GM12801 (cell line): ENCODE measurements at regions not wholly inside any gene's neighbourhood (a gene's known extent, or its start where the extent isn't known, plus 50 kb on each side); places are given as distances from the start of the nearest gene placed in this dataset.

Experiments
- CTCF ChIP-seq: IDR thresholded peaks from one replicate; pipeline ENCODE4 v1.5.1; 2011; ENCODE audit warnings: control low read depth; ENCODE audit not compliant: insufficient read length; ENCODE audit errors: extremely low read depth

- TF ChIP-seq CTCF, result no peak
These were observed 292.0 kb upstream of the SLCO3A1 start for GRCh38 chr15:91561371-91562100.

GRCh38 chr15:91562698-91563097 is 290.8 kb upstream of the SLCO3A1 start:
- no peak for TF ChIP-seq CTCF

- TF ChIP-seq CTCF, result no peak
These were observed 288.9 kb upstream of the SLCO3A1 start for GRCh38 chr15:91564631-91565030.

- no peak for TF ChIP-seq CTCF
These were observed 287.4 kb upstream of the SLCO3A1 start for GRCh38 chr15:91566141-91566540.

- TF ChIP-seq CTCF, result no peak
These were observed 285.5 kb upstream of the SLCO3A1 start for GRCh38 chr15:91568036-91568435.

- TF ChIP-seq CTCF, result no peak
These were observed 281.4 kb upstream of the SLCO3A1 start for GRCh38 chr15:91572110-91572509.

GRCh38 chr15:91576096-91576495 is 277.4 kb upstream of the SLCO3A1 start:
- no peak for TF ChIP-seq CTCF
